OCI-LY7 (cell line): ENCODE measurements at regions not wholly inside any gene's neighbourhood (a gene's known extent, or its start where the extent isn't known, plus 50 kb on each side); places are given as distances from the start of the nearest gene placed in this dataset.

Experiments
- BruUV-seq: library from RNA; stranded (reverse); fragments of 400-500 nt; replicated peaks from 2 replicates; lab custom pipeline; 2021; lab: Mats Ljungman, UMichigan
- CTCF ChIA-PET: fragments of 300-600 bp; sonication (Branson Sonifier 250); formaldehyde crosslinking; loops from one replicate; lab custom pipeline; 2022; ENCODE audit warnings: antibody characterized with exemption; ENCODE audit not compliant: unreplicated experiment; lab: Charles Lee
- POLR2A ChIA-PET: fragments of 300-600 bp; sonication (Branson Sonifier 250); formaldehyde crosslinking; loops from one replicate; lab custom pipeline; 2022; ENCODE audit warnings: antibody characterized with exemption; lab: Charles Lee
- DNase-seq: peaks from one replicate; pipeline ENCODE4 v3.0.0-alpha.2; 2015; ENCODE audit warnings: low spot score
- H2AFZ ChIP-seq: fragments of 200-600 bp; sonication (generic), shearing (Covaris generic); 2 replicates; pipeline ENCODE4 v1.6.1; 2014; ENCODE audit warnings: mild to moderate bottlenecking, antibody characterized with exemption, low read length, moderate library complexity
- H3K27ac ChIP-seq: fragments of 200-600 bp; sonication (generic); 2 replicates; pipeline ENCODE4 v1.5.1; 2014; ENCODE audit warnings: mixed run types, low read depth, mild to moderate bottlenecking, moderate library complexity, low read length, inconsistent platforms; ENCODE audit not compliant: poor library complexity, severe bottlenecking
- H3K36me3 ChIP-seq: fragments of 200-600 bp; sonication (generic); 2 replicates; pipeline ENCODE4 v1.6.1; 2014; ENCODE audit warnings: mild to moderate bottlenecking, antibody characterized with exemption, low read length, moderate library complexity, mixed read lengths; ENCODE audit not compliant: insufficient read depth
- H3K4me1 ChIP-seq: fragments of 200-600 bp; sonication (generic); 2 replicates; pipeline ENCODE4 v1.5.1; 2014; ENCODE audit warnings: mild to moderate bottlenecking, low read length; ENCODE audit not compliant: insufficient read depth, poor library complexity, severe bottlenecking
- H3K4me2 ChIP-seq: fragments of 200-600 bp; sonication (generic); 2 replicates; pipeline ENCODE4 v1.6.1; 2014; ENCODE audit warnings: mild to moderate bottlenecking, low read length
- H3K4me3 ChIP-seq: fragments of 200-600 bp; sonication (generic); 2 replicates; pipeline ENCODE4 v1.5.1; 2014; ENCODE audit warnings: mild to moderate bottlenecking, low read depth, low read length; ENCODE audit not compliant: poor library complexity, severe bottlenecking
- H3K79me2 ChIP-seq: fragments of 200-600 bp; sonication (generic); 2 replicates; pipeline ENCODE4 v1.6.1; 2016; ENCODE audit warnings: low read depth, mild to moderate bottlenecking, low read length, moderate library complexity, mixed read lengths; ENCODE audit not compliant: insufficient read depth
- H3K9me2 ChIP-seq: fragments of 200-600 bp; sonication (generic); 2 replicates; pipeline ENCODE4 v1.6.1; 2016; ENCODE audit warnings: mild to moderate bottlenecking, low read length, mixed read lengths; ENCODE audit not compliant: insufficient read depth
- H3K9me3 ChIP-seq: fragments of 200-600 bp; sonication (generic); 2 replicates; pipeline ENCODE4 v1.6.1; 2014; ENCODE audit warnings: mild to moderate bottlenecking, mixed run types, low read length, mixed read lengths
- H4K20me1 ChIP-seq: fragments of 200-600 bp; sonication (generic); 2 replicates; pipeline ENCODE4 v1.6.1; 2014; ENCODE audit warnings: mild to moderate bottlenecking, antibody characterized with exemption, low read length, moderate library complexity, mixed read lengths; ENCODE audit not compliant: insufficient read depth
- EZH2phosphoT487 ChIP-seq: fragments of 200-600 bp; sonication (generic); IDR thresholded peaks from 2 replicates; pipeline ENCODE4 v1.6.1; 2018; ENCODE audit warnings: low read depth, borderline replicate concordance, mild to moderate bottlenecking, mixed run types, antibody characterized with exemption, low read length, moderate library complexity, mixed read lengths
- intact Hi-C: fragments of 100-400 bp; cut with micrococcal nuclease; formaldehyde crosslinking; loops from one replicate; pipeline ENCODE4 v1.10.0; 2022; ENCODE audit not compliant: unreplicated experiment
- TF ChIP-seq, protein P1 (sequence below): fragments of 200-600 bp; sonication (generic); conservative IDR thresholded peaks from 2 replicates; pipeline ENCODE4 v1.5.1; 2014; ENCODE audit warnings: mild to moderate bottlenecking, antibody characterized with exemption, low read length, moderate library complexity, mixed read lengths

- CTCF ChIA-PET, result no interaction called here
- BruUV-seq, result no TSS peak
Observed at GRCh38 chr12:78792052-78792698, 72.4 kb upstream of the SYT1 start.

GRCh38 chr12:78793491-78793890, 71.1 kb upstream of the SYT1 start:
- H4K20me1 ChIP-seq, result no peaks in the 10 kb centered on the region
- CTCF ChIA-PET, result no interaction called here
- H3K79me2 ChIP-seq, result no peaks in the 10 kb centered on the region
- intact Hi-C loops, result no loop called here
- H2AFZ ChIP-seq, result no peak overlapping the region
- no peak overlapping the region for H3K4me3 ChIP-seq
- BruUV-seq, result no TSS peak
- H3K4me1 ChIP-seq, result no peaks in the 10 kb centered on the region
- H3K4me2 ChIP-seq, result no peak overlapping the region
- no peaks in the 10 kb centered on the region for H3K9me2 ChIP-seq
- DNase-seq, result no peak
- H3K36me3 ChIP-seq, result no peaks in the 10 kb centered on the region
- POLR2A ChIA-PET, result no interaction called here
- no peaks in the 10 kb centered on the region for H3K9me3 ChIP-seq
- no peak for TF ChIP-seq EZH2phosphoT487
- TF ChIP-seq, protein P1, sequence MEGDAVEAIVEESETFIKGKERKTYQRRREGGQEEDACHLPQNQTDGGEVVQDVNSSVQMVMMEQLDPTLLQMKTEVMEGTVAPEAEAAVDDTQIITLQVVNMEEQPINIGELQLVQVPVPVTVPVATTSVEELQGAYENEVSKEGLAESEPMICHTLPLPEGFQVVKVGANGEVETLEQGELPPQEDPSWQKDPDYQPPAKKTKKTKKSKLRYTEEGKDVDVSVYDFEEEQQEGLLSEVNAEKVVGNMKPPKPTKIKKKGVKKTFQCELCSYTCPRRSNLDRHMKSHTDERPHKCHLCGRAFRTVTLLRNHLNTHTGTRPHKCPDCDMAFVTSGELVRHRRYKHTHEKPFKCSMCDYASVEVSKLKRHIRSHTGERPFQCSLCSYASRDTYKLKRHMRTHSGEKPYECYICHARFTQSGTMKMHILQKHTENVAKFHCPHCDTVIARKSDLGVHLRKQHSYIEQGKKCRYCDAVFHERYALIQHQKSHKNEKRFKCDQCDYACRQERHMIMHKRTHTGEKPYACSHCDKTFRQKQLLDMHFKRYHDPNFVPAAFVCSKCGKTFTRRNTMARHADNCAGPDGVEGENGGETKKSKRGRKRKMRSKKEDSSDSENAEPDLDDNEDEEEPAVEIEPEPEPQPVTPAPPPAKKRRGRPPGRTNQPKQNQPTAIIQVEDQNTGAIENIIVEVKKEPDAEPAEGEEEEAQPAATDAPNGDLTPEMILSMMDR, result no peak
- H3K27ac ChIP-seq, result no peak overlapping the region

More at GRCh38 chr12:78792052-78792698, 72.4 kb upstream of the SYT1 start:
- no peaks in the 10 kb centered on the region for H3K9me2 ChIP-seq
- DNase-seq, result no peak
- POLR2A ChIA-PET, result no interaction called here
- no peak for TF ChIP-seq EZH2phosphoT487
- TF ChIP-seq, protein P1, result no peak
- H2AFZ ChIP-seq, result no peak overlapping the region
- H3K4me3 ChIP-seq, result no peak overlapping the region
- no peaks in the 10 kb centered on the region for H3K36me3 ChIP-seq
- H3K9me3 ChIP-seq, result no peaks in the 10 kb centered on the region
- no peak overlapping the region for H3K4me2 ChIP-seq
- no peaks in the 10 kb centered on the region for H3K79me2 ChIP-seq
- H3K27ac ChIP-seq, result no peak overlapping the region
- intact Hi-C loops, result no loop called here
- no peaks in the 10 kb centered on the region for H4K20me1 ChIP-seq
- H3K4me1 ChIP-seq, result no peaks in the 10 kb centered on the region

- TF ChIP-seq, protein P1, result no peak
- TF ChIP-seq EZH2phosphoT487, result no peak
- Histone ChIP-seq H3K79me2 (no peaks in the 10 kb centered on the region), H4K20me1 (no peaks in the 10 kb centered on the region), H3K4me2 (no peak overlapping the region), H3K9me3 (no peaks in the 10 kb centered on the region), H3K27ac (no peak overlapping the region), H3K9me2 (no peaks in the 10 kb centered on the region), H3K4me1 (no peaks in the 10 kb centered on the region), H3K4me3 (no peak overlapping the region), H3K36me3 (no peaks in the 10 kb centered on the region), H2AFZ (no peak overlapping the region)
- intact Hi-C loops, result no loop called here
- POLR2A ChIA-PET, result no interaction called here
- no TSS peak for BruUV-seq
- CTCF ChIA-PET, result no interaction called here
- DNase-seq, result no peak
Observed at GRCh38 chr12:78793982-78794381, 70.6 kb upstream of the SYT1 start.
